ENCODE measurements at regions not wholly inside any gene's neighbourhood (a gene's known extent, or its start where the extent isn't known, plus 50 kb on each side); places are given as distances from the start of the nearest gene placed in this dataset.

DNA sequence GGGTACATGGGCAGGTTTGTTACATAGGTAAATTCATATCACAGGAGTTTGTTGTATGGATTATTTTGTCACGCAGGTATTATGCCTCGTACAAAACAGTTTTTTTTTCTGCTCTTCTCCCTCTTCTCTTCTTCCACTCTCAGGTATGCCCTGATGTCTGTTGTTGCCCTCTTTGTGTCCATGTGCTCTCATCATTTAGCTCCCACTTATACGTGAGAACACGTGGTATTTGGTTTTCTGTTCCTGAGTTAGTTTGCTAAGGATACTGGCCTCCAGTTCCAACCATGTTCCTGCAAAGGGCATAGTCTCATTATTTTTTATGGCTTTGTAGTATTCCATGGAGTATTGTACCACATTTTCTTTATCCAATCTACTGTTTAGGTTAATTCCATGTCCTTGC lies 65.7 kb downstream of the UNC5CL start:
- no peak overlapping the region for H3K4me3 ChIP-seq (replicated peaks in 1 of 3; ENCODE audit: insufficient read depth in 1 of 3, low read depth in 1 of 3, low read length in 3 of 3)
- intact Hi-C loops (cut with micrococcal nuclease) = no loop called here
- FAIRE-seq (no peak), DNase-seq (ENCODE audit: low read depth, low spot score) (no peak)
- no peaks in the 10 kb centered on the region for H3K36me3 ChIP-seq (ENCODE audit: control insufficient read depth in 2 of 2, extremely low read depth in 1 of 2, insufficient read depth in 2 of 2, low read length in 2 of 2)
- H2AFZ ChIP-seq (ENCODE audit: low read depth, low read length) = no peak overlapping the region
- H3K4me1 ChIP-seq (ENCODE audit: control insufficient read depth, extremely low read depth, insufficient read depth, low read length) = no peaks in the 10 kb centered on the region
- peaks cover 4 to 28% of the 10 kb centered on the region in 2 experiments for H3K27me3 ChIP-seq (ENCODE audit: control insufficient read depth in 2 of 2, insufficient read depth in 2 of 2, low read length in 2 of 2)
- H3K79me2 ChIP-seq (ENCODE audit: control insufficient read depth, insufficient read depth, low read length) = no peaks in the 10 kb centered on the region
- H3K9me1 ChIP-seq (replicated peaks; ENCODE audit: control insufficient read depth, extremely low read depth, insufficient read depth, low read length) = no peaks in the 10 kb centered on the region
- BruUV-seq (replicated peaks) = no TSS peak
- CTCF ChIA-PET = no interaction called here
- H3K4me2 ChIP-seq (ENCODE audit: insufficient read depth, low read length) = no peak overlapping the region
- H4K20me1 ChIP-seq (replicated peaks; ENCODE audit: control insufficient read depth, extremely low read depth, insufficient read depth, low read length) = no peaks in the 10 kb centered on the region
- H3K27ac ChIP-seq (ENCODE audit: insufficient read depth, low read depth, low read length) = no peak overlapping the region
- H3K9ac ChIP-seq (replicated peaks; ENCODE audit: extremely low read depth, insufficient read depth, low read length) = no peak overlapping the region
- POLR2A ChIA-PET = no interaction called here
- H3K9me3 ChIP-seq (replicated peaks; ENCODE audit: control insufficient read depth, insufficient read depth, low read length) = no peaks in the 10 kb centered on the region
- dilution Hi-C loops (cut with MboI; ENCODE audit: extremely low pct_ligation_motif_present, low sequenced_read_pairs) = no loop called here
- TF ChIP-seq GATA2 (IDR thresholded peaks at IDR 0.05; ENCODE audit: insufficient read depth, insufficient read length, low read depth, low read length) (no peak), FOS (IDR thresholded peaks at IDR 0.05; ENCODE audit: borderline replicate concordance, insufficient read depth, low read length) (no peak), EZH2 (IDR thresholded peaks at IDR 0.05; ENCODE audit: borderline replicate concordance, low read depth, low read length, severe bottlenecking) (no peak), POLR2A (IDR thresholded peaks at IDR 0.05; ENCODE audit: low read depth, low read length) (no peak), MYC (IDR thresholded peaks at IDR 0.05; ENCODE audit: low read depth, low read length) (no peak), JUN (IDR thresholded peaks at IDR 0.05; ENCODE audit: borderline replicate concordance, insufficient read depth, insufficient read length, low read depth) (no peak)
- TF ChIP-seq, protein P1, sequence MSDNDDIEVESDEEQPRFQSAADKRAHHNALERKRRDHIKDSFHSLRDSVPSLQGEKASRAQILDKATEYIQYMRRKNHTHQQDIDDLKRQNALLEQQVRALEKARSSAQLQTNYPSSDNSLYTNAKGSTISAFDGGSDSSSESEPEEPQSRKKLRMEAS (IDR thresholded peaks at IDR 0.05; ENCODE audit: insufficient read depth, insufficient read length) = no peak
- TF ChIP-seq, protein P2, sequence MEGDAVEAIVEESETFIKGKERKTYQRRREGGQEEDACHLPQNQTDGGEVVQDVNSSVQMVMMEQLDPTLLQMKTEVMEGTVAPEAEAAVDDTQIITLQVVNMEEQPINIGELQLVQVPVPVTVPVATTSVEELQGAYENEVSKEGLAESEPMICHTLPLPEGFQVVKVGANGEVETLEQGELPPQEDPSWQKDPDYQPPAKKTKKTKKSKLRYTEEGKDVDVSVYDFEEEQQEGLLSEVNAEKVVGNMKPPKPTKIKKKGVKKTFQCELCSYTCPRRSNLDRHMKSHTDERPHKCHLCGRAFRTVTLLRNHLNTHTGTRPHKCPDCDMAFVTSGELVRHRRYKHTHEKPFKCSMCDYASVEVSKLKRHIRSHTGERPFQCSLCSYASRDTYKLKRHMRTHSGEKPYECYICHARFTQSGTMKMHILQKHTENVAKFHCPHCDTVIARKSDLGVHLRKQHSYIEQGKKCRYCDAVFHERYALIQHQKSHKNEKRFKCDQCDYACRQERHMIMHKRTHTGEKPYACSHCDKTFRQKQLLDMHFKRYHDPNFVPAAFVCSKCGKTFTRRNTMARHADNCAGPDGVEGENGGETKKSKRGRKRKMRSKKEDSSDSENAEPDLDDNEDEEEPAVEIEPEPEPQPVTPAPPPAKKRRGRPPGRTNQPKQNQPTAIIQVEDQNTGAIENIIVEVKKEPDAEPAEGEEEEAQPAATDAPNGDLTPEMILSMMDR (IDR thresholded peaks at IDR 0.05; ENCODE audit: extremely low read depth in 1 of 2, insufficient read depth in 1 of 2, low read depth in 1 of 2, low read length in 2 of 2) = no peak
